Gastroesophageal sphincter (tissue), 3 donors: ENCODE measurements at regions not wholly inside any gene's neighbourhood (a gene's known extent, or its start where the extent isn't known, plus 50 kb on each side); places are given as distances from the start of the nearest gene placed in this dataset.

ENCODE experiments used
- CTCF ChIP-seq, 4 experiments: fragments of 200-600 bp in 2 of 4; fragments of 450-650 bp in 2 of 4; sonication (generic) in 1 of 4; IDR thresholded peaks; one replicate each; pipeline ENCODE4 v1.5.1; 2017 to 2019; ENCODE audit warnings: antibody characterized with exemption in 4 of 4, mild to moderate bottlenecking in 2 of 4, moderate library complexity in 2 of 4
- POLR2A ChIP-seq, 2 donors: fragments of 450-650 bp; IDR thresholded peaks; one replicate each; pipeline ENCODE4 v1.6.1; 2017; ENCODE audit warnings: antibody characterized with exemption in 2 of 2, mild to moderate bottlenecking in 2 of 2, moderate library complexity in 1 of 2

DNA sequence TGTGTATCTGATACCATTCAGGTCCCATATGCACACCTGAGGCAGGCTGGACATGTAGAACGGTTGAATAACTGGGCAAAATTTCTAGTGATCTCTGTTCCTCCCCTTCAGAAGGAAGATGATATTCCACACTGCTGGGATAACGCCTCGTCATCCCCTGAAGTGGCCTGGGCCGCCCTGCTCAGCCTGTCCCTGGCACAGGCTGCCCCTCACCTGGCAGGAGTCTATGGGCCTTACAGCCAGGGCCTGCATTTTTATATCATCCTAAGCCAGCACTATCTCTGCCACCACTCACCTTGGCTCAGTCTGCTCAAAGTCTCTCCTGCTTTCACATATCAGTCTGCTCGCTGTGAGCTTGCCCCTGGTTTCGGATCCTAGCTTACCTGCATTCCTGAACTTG is 209.2 kb downstream of the CSNK2A3 start:
- TF ChIP-seq CTCF (IDR thresholded peaks at IDR 0.05): no peak
- no peak for TF ChIP-seq POLR2A (IDR thresholded peaks at IDR 0.05)
